ENCODE measurements at regions not wholly inside any gene's neighbourhood (a gene's known extent, or its start where the extent isn't known, plus 50 kb on each side); places are given as distances from the start of the nearest gene placed in this dataset.

GRCh38 chr6:85240787-85241385, 209.0 kb upstream of the NT5E start:
- no peak for TF ChIP-seq CTCF (IDR thresholded peaks at IDR 0.05; ENCODE audit: insufficient read depth, low read length, poor library complexity, severe bottlenecking)
- no peak for TF ChIP-seq EZH2phosphoT487 (conservative IDR thresholded peaks at IDR 0.05; ENCODE audit: low read length)
